Aorta (tissue), 5 donors: ENCODE measurements at regions not wholly inside any gene's neighbourhood (a gene's known extent, or its start where the extent isn't known, plus 50 kb on each side); places are given as distances from the start of the nearest gene placed in this dataset.

Experiments
- ATAC-seq: fragments of 200-7000 bp; cut with Tn5 transposase; one replicate; pipeline ENCODE4 v1.9.1; 2022; ENCODE audit warnings: moderate library complexity; ENCODE audit not compliant: low FRiP score
- DNase-seq, 2 donors: peaks; one replicate each; pipeline ENCODE4 v3.0.0-alpha.2; 2020
- H3K27ac ChIP-seq, 2 donors: one replicate each; pipeline ENCODE4 v1.5.1; 2013; ENCODE audit warnings: low read length in 2 of 2, mild to moderate bottlenecking in 2 of 2, moderate library complexity in 2 of 2, control low read depth in 1 of 2, inconsistent platforms in 1 of 2, low read depth in 1 of 2
- H3K27me3 ChIP-seq, 2 donors: one replicate each; pipeline ENCODE4 v1.6.1; 2013; ENCODE audit warnings: control low read depth in 1 of 2, low read length in 1 of 2, mild to moderate bottlenecking in 1 of 2, moderate library complexity in 1 of 2; ENCODE audit not compliant: insufficient read depth in 2 of 2, control insufficient read depth in 1 of 2
- H3K36me3 ChIP-seq, 2 donors: one replicate each; pipeline ENCODE4 v1.6.1; 2013; ENCODE audit warnings: control low read depth in 1 of 2, low read length in 1 of 2, mild to moderate bottlenecking in 1 of 2; ENCODE audit not compliant: insufficient read depth in 2 of 2, control insufficient read depth in 1 of 2
- H3K4me1 ChIP-seq, 2 donors: one replicate each; pipeline ENCODE4 v1.6.1; 2013; ENCODE audit warnings: low read length in 2 of 2, control low read depth in 1 of 2, mild to moderate bottlenecking in 1 of 2, moderate library complexity in 1 of 2; ENCODE audit not compliant: insufficient read depth in 2 of 2, control insufficient read depth in 1 of 2
- H3K4me3 ChIP-seq, 2 donors: one replicate each; pipeline ENCODE4 v1.5.1; 2013; ENCODE audit warnings: low read length in 2 of 2, control low read depth in 1 of 2, mild to moderate bottlenecking in 1 of 2
- H3K9me3 ChIP-seq: one replicate; pipeline ENCODE4 v1.6.1; 2013; ENCODE audit warnings: mild to moderate bottlenecking, low read length; ENCODE audit not compliant: control insufficient read depth
- WGBS, 2 donors: extraction: QIAGEN DNeasy Blood & Tissue Kit; methylation state at CpG; one replicate each; pipeline ENCODE4 v1.1.7; 2013; 5-methylcytosine and 5-hydroxymethylcytosine counted together
- intact Hi-C, 2 donors: fragments of 100-400 bp; cut with DNase I; formaldehyde crosslinking; loops; one replicate each; pipeline versions ENCODE4 v1.14.2 to v1.15.0; 2022
- donor health status: healthy with polysubstance abuse.
- donor health status: Bipolar disorder and iron deficiency.
- donor health status: DM: no; HTN: no; CAD: no.
- donor health status: DM: no; HTN: no; CAD: no.
- donor health status: DM: yes; HTN: yes; CAD: no.

- no peak overlapping the region for H3K4me3 ChIP-seq
- H3K4me1 ChIP-seq = no peaks in the 10 kb centered on the region
- DNase-seq (no peak), ATAC-seq (no peak)
- intact Hi-C loops = no loop called here
- no peaks in the 10 kb centered on the region for H3K27me3 ChIP-seq
- WGBS, 2 donors = 60 to 61% methylated on average over 2 of the region's 2 CpGs
- H3K27ac ChIP-seq = no peak overlapping the region
- no peaks in the 10 kb centered on the region for H3K36me3 ChIP-seq
- no peaks in the 10 kb centered on the region for H3K9me3 ChIP-seq
Observed at GRCh38 chr5:51302343-51302742, 80.9 kb upstream of the ISL1 start.

- no peaks in the 10 kb centered on the region for H3K36me3 ChIP-seq
- WGBS, 2 donors = 48 to 51% methylated on average over 1 of the region's 1 CpG
- intact Hi-C loops = no loop called here
- no peaks in the 10 kb centered on the region for H3K4me1 ChIP-seq
- H3K9me3 ChIP-seq = no peaks in the 10 kb centered on the region
- no peak overlapping the region for H3K27ac ChIP-seq
- H3K27me3 ChIP-seq = no peaks in the 10 kb centered on the region
- no peak overlapping the region for H3K4me3 ChIP-seq
- ATAC-seq (no peak), DNase-seq (no peak)
Observed at GRCh38 chr5:51326844-51327243, 56.4 kb upstream of the ISL1 start.
